MCF 10A (cell line): ENCODE measurements at regions not wholly inside any gene's neighbourhood (a gene's known extent, or its start where the extent isn't known, plus 50 kb on each side); places are given as distances from the start of the nearest gene placed in this dataset.
"Not testable (repeated sequence)": the region's sequence is repeated elsewhere in the genome, so short reads cannot be mapped to it uniquely, and the experiment has no call there.

Source experiments
- BruUV-seq: library from RNA; stranded (reverse); fragments of 400-500 nt; replicated peaks from 2 replicates; lab custom pipeline; 2021; lab: Mats Ljungman, UMichigan
- CTCF ChIA-PET: fragments of 300-600 bp; sonication (Branson Sonifier 250); formaldehyde crosslinking; extraction: SDS; loops from one replicate; lab custom pipeline; 2021; ENCODE audit warnings: antibody characterized with exemption, inconsistent platforms; lab: Yijun Ruan, JAX
- POLR2A ChIA-PET: fragments of 300-600, 350-650 bp; sonication (Branson Sonifier 250); formaldehyde crosslinking; extraction: SDS; loops from one replicate; lab custom pipeline; 2020; ENCODE audit warnings: antibody characterized with exemption, inconsistent platforms; lab: Yijun Ruan, JAX
- DNase-seq: peaks from one replicate; pipeline ENCODE4 v3.0.0-alpha.2; 2018; ENCODE audit not compliant: unreplicated experiment
- H3K27ac Mint-ChIP-seq: one replicate; pipeline ENCODE4 v1.8.0; 2022; ENCODE audit warnings: mild to moderate bottlenecking, low read depth, mixed read lengths; ENCODE audit not compliant: unreplicated experiment
- H3K27me3 Mint-ChIP-seq: one replicate; pipeline ENCODE4 v1.8.0; 2022; ENCODE audit warnings: mixed read lengths; ENCODE audit not compliant: insufficient read depth, unreplicated experiment
- H3K36me3 Mint-ChIP-seq: one replicate; pipeline ENCODE4 v1.8.0; 2022; ENCODE audit warnings: mild to moderate bottlenecking, moderate library complexity, mixed read lengths; ENCODE audit not compliant: insufficient read depth, unreplicated experiment
- H3K4me1 Mint-ChIP-seq: one replicate; pipeline ENCODE4 v1.8.0; 2022; ENCODE audit warnings: mixed read lengths; ENCODE audit not compliant: insufficient read depth, unreplicated experiment
- H3K4me3 Mint-ChIP-seq: one replicate; pipeline ENCODE4 v1.8.0; 2022; ENCODE audit warnings: mild to moderate bottlenecking, moderate library complexity, mixed read lengths; ENCODE audit not compliant: unreplicated experiment
- H3K9me3 Mint-ChIP-seq: one replicate; pipeline ENCODE4 v1.8.0; 2022; ENCODE audit warnings: mixed read lengths; ENCODE audit not compliant: unreplicated experiment
- intact Hi-C: fragments of 100-400 bp; cut with micrococcal nuclease; formaldehyde crosslinking; loops from 2 replicates; pipeline ENCODE4 v1.14.1; 2022
- TF ChIP-seq, protein P1 (sequence below): fragments of 200-600 bp; IDR thresholded peaks from one replicate; pipeline ENCODE4 v1.8.0; 2022; ENCODE audit warnings: antibody characterized with exemption, mild to moderate bottlenecking; ENCODE audit not compliant: unreplicated experiment

DNA sequence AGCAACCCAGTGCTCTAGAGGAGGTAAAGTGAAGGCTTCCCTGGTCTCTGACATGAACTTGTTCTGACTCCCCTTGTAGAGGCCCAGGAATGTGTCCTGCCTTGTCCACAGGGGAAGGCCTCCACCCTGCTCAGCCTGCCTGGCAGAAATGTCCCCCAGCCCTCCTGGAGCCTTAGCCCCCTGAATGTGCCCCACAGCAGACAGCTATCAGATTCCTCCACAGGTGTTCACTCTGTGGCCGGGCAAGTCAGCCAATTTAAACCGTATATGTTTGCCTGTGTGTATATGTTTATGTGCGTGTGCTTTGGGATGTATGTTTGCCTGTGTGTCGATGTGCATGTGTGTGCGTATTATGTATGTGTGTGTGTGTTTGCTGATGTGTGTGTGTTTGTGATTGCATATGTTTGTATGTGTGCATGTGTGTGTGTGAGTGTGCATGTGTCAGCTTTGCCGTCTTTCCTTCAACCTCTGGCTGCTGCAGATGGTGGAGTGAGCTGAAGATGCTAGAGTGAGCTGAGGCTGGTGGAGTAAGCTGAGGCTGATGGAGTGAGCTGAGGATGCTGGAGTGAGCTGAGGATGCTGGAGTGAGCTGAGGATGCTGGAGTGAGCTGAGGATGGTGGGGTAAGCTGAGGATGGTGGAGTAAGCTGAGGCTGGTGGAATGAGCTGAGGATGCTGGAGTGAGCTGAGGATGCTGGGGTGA, 68.9 kb upstream of the ANTXRL start:
- no peaks in the 10 kb centered on the region for H3K36me3 Mint-ChIP-seq
- ChIA-PET POLR2A (interaction anchor here (0.7 to 1.1 kb wide), 3 partner anchors 70 to 327 kb away, joined by 3 to 5 read pairs (median 4); no protein-coding TSS in a partner anchor), CTCF (interaction anchor here (1.6 kb wide), 1 partner anchor 10 kb away, joined by 8 read pairs; no protein-coding TSS in a partner anchor)
- peaks cover 6% of the 10 kb centered on the region for H3K4me1 Mint-ChIP-seq
- peaks cover 32% of the 10 kb centered on the region for H3K27me3 Mint-ChIP-seq
- no peaks in the 10 kb centered on the region for H3K9me3 Mint-ChIP-seq
- no peak overlapping the region for H3K4me3 Mint-ChIP-seq
- TF ChIP-seq, protein P1, sequence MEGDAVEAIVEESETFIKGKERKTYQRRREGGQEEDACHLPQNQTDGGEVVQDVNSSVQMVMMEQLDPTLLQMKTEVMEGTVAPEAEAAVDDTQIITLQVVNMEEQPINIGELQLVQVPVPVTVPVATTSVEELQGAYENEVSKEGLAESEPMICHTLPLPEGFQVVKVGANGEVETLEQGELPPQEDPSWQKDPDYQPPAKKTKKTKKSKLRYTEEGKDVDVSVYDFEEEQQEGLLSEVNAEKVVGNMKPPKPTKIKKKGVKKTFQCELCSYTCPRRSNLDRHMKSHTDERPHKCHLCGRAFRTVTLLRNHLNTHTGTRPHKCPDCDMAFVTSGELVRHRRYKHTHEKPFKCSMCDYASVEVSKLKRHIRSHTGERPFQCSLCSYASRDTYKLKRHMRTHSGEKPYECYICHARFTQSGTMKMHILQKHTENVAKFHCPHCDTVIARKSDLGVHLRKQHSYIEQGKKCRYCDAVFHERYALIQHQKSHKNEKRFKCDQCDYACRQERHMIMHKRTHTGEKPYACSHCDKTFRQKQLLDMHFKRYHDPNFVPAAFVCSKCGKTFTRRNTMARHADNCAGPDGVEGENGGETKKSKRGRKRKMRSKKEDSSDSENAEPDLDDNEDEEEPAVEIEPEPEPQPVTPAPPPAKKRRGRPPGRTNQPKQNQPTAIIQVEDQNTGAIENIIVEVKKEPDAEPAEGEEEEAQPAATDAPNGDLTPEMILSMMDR, result no peak
- intact Hi-C loops, result no loop called here
- no peak for DNase-seq
- H3K27ac Mint-ChIP-seq, result no peak overlapping the region
- no TSS peak for BruUV-seq

GRCh38 chr10:46218921-46219320, 67.9 kb upstream of the ANTXRL start:
- CTCF ChIA-PET, result interaction anchor here (0.7 to 1.6 kb wide), 2 partner anchors 9 to 475 kb away, joined by 5 to 8 read pairs; no protein-coding TSS in a partner anchor
- no peaks in the 10 kb centered on the region for H3K36me3 Mint-ChIP-seq
- TF ChIP-seq, protein P1, result no peak
- H3K27me3 Mint-ChIP-seq, result peaks cover 32% of the 10 kb centered on the region
- H3K4me3 Mint-ChIP-seq, result no peak overlapping the region
- intact Hi-C loops, result no loop called here
- H3K27ac Mint-ChIP-seq, result no peak overlapping the region
- no peaks in the 10 kb centered on the region for H3K9me3 Mint-ChIP-seq
- H3K4me1 Mint-ChIP-seq, result peaks cover 6% of the 10 kb centered on the region
- no peak for DNase-seq
- POLR2A ChIA-PET, result no interaction called here
- BruUV-seq, result no TSS peak

DNA sequence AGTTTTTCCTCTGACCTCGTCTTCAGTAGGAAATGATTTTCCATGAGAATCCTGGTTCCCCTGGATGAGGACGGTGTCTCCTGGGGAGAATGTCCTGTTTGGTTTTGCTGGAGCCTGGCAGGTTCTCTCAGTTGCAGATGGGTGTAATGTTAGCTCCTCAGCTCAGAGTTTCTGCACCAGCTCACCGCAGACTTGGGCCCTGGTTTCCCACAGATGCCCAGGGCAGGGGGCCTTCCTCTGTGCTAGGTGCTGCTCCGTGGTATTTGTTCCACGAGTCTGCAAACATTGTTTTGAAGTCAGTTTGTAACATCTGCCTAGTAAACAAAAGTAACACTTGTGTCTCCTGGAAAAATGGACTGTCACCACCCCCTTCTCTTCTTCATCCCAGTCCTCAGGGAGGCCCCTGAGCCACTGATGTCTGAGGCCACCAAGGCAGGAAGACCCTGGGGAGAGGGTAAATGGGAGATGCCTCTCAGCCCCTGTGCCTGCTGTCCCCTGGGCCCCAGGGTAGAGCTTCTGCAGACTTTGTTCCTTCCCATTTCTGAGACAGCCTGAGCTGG, 67.3 kb upstream of the ANTXRL start:
- BruUV-seq, H3K4me1 Mint-ChIP-seq, H3K27ac Mint-ChIP-seq, intact Hi-C loops, H3K36me3 Mint-ChIP-seq, POLR2A ChIA-PET, H3K4me3 Mint-ChIP-seq, H3K9me3 Mint-ChIP-seq, DNase-seq: not testable (repeated sequence)
- CTCF ChIA-PET, result interaction anchor here (0.7 to 1.6 kb wide), 3 partner anchors 8 to 475 kb away, joined by 5 to 11 read pairs (median 8); no protein-coding TSS in a partner anchor
- H3K27me3 Mint-ChIP-seq, result peaks cover 32% of the 10 kb centered on the region

- intact Hi-C loops, result no loop called here
- Mint-ChIP-seq H3K4me3 (no peak overlapping the region), H3K4me1 (peaks cover 6% of the 10 kb centered on the region), H3K27me3 (peaks cover 32% of the 10 kb centered on the region), H3K36me3 (no peaks in the 10 kb centered on the region), H3K27ac (no peak overlapping the region), H3K9me3 (no peaks in the 10 kb centered on the region)
- ChIA-PET CTCF (interaction anchor here (1.5 kb wide), 1 partner anchor 9 kb away, joined by 11 read pairs; no protein-coding TSS in a partner anchor), POLR2A (no interaction called here)
- TF ChIP-seq, protein P1, result no peak
- BruUV-seq, result no TSS peak
- no peak for DNase-seq
Measured at GRCh38 chr10:46220187-46220586, 66.6 kb upstream of the ANTXRL start.
